ENCODE measurements at regions not wholly inside any gene's neighbourhood (a gene's known extent, or its start where the extent isn't known, plus 50 kb on each side); places are given as distances from the start of the nearest gene placed in this dataset.

DNA sequence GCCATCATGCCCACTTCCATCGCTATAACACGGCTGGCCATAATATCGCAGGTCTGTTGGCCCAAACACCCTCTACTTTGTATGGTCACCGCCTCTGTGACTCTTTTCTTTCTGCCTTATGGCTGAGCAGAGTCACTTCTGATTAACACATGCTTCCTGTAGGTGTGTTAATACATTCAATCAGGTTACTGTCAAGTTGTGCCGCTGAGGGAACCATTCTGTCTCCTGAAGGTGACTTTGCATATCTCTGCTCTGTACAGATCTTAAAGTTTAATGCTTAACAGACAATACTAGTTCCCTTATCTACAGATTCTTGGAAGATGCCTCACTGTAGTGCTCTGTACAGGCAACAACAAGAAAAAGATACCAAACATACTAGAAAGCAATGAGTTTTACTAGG lies 393.1 kb downstream of the CADM1 start:
- Histone ChIP-seq H3K9me3 (no peaks in the 10 kb centered on the region), H3K27me3 (no peaks in the 10 kb centered on the region), H3K27ac (no peak overlapping the region), H3K36me3 (no peaks in the 10 kb centered on the region), H3K4me3 (no peak overlapping the region), H3K4me1 (no peaks in the 10 kb centered on the region)
- TF ChIP-seq, protein P1, sequence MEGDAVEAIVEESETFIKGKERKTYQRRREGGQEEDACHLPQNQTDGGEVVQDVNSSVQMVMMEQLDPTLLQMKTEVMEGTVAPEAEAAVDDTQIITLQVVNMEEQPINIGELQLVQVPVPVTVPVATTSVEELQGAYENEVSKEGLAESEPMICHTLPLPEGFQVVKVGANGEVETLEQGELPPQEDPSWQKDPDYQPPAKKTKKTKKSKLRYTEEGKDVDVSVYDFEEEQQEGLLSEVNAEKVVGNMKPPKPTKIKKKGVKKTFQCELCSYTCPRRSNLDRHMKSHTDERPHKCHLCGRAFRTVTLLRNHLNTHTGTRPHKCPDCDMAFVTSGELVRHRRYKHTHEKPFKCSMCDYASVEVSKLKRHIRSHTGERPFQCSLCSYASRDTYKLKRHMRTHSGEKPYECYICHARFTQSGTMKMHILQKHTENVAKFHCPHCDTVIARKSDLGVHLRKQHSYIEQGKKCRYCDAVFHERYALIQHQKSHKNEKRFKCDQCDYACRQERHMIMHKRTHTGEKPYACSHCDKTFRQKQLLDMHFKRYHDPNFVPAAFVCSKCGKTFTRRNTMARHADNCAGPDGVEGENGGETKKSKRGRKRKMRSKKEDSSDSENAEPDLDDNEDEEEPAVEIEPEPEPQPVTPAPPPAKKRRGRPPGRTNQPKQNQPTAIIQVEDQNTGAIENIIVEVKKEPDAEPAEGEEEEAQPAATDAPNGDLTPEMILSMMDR (IDR thresholded peaks at IDR 0.05), result no peak
- no peak for TF ChIP-seq POLR2AphosphoS5 (IDR thresholded peaks at IDR 0.05)
- no peak for TF ChIP-seq EP300 (IDR thresholded peaks at IDR 0.05)
- no peak for TF ChIP-seq POLR2A (IDR thresholded peaks at IDR 0.05)
- no peak for ATAC-seq
- WGBS, 2 donors (ENCODE audit: low coverage in 1 of 2), result 86 to 98% methylated on average over 5 of the region's 5 CpGs

DNA sequence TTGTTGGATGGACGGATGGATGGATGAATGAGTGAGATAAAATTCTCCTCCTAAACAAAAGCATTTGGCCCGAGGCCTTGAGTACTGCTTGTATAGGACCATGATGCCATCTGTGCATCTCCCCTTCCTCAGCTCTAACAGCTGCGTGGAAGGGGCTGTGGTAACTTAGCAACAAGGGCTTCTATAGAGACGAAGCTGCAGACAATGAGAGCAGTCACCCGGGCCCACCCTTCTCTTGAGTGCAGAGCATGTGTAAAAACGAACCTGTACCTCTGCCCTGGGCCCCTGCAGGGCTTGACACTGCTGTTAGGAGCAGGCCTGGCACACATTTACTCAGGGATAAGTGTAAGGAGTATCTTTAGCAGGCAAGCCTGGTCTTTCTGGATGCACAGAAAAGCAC lies 391.5 kb downstream of the CADM1 start:
- Histone ChIP-seq H3K4me3 (no peak overlapping the region), H3K36me3 (no peaks in the 10 kb centered on the region), H3K27ac (no peak overlapping the region), H3K27me3 (no peaks in the 10 kb centered on the region), H3K4me1 (no peaks in the 10 kb centered on the region), H3K9me3 (no peaks in the 10 kb centered on the region)
- TF ChIP-seq POLR2A (IDR thresholded peaks at IDR 0.05) (no peak), EP300 (IDR thresholded peaks at IDR 0.05) (no peak), POLR2AphosphoS5 (IDR thresholded peaks at IDR 0.05) (no peak)
- TF ChIP-seq, protein P1 (IDR thresholded peaks at IDR 0.05), result no peak
- ATAC-seq, result no peak
- 100% methylated on average over 1 of the region's 6 CpGs; no CpG with 5 or more reads in 1 of the 2 donors for WGBS, 2 donors (ENCODE audit: low coverage in 1 of 2)

DNA sequence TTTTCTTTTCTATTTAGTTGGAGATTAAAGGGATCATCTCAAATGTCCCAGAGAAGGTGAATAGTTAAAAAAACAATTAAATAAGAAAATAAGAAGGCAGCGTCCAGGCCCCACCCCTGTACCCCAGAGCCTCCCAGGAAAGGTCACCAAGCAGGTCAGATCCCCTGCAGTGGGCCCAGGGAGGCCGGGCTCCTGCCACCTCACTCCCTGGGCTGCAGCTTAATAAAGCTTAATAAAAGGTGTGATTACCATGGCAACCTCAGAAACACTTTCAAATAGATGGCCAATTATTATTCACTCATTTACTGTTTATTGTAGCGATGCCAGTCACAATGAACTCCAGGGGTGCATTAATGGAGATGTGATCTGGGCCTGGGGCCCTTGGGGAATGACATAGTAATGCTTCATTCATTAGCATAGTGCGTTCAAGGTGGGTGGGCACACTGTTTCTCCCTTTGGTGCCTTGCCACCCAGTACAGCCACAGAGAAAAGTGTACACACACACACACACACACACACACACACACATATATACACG lies 386.2 kb downstream of the CADM1 start:
- Histone ChIP-seq H3K4me3 (no peak overlapping the region), H3K36me3 (no peaks in the 10 kb centered on the region), H3K4me1 (no peaks in the 10 kb centered on the region), H3K27ac (no peak overlapping the region), H3K27me3 (no peaks in the 10 kb centered on the region), H3K9me3 (no peaks in the 10 kb centered on the region)
- ATAC-seq, result no peak
- TF ChIP-seq, protein P1 (IDR thresholded peaks at IDR 0.05), result no peak
- TF ChIP-seq POLR2AphosphoS5 (IDR thresholded peaks at IDR 0.05) (no peak), POLR2A (IDR thresholded peaks at IDR 0.05) (no peak), EP300 (IDR thresholded peaks at IDR 0.05) (no peak)
- 61 to 67% methylated on average over 2 to 3 of the region's 5 CpGs for WGBS, 2 donors (ENCODE audit: low coverage in 1 of 2)

DNA sequence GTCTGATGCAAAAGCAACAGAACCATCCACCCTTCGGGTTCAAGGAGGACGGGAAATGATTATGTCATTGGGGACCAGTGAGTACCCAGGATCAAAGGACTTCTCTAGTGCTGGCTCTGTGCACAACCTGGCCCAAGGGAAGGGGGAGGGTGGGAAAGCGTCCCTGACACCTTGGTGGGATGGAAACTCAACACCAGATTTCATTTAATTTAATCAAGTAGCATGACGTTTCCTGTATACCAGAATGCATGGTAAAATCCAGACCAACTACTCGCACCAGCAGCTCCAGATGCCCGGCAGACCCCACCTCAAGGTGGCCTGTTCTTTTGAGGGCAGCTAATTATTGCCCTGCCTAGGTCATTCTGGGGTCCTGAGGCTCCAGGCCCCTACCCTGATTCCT lies 385.1 kb downstream of the CADM1 start:
- WGBS, 2 donors (ENCODE audit: low coverage in 1 of 2), result 74% methylated on average over 6 of the region's 6 CpGs; no CpG with 5 or more reads in 1 of the 2 donors
- ATAC-seq, result no peak
- no peaks in the 10 kb centered on the region for H3K4me1 ChIP-seq
- H3K36me3 ChIP-seq, result no peaks in the 10 kb centered on the region
- no peak overlapping the region for H3K27ac ChIP-seq
- no peaks in the 10 kb centered on the region for H3K27me3 ChIP-seq
- H3K4me3 ChIP-seq, result no peak overlapping the region
- no peaks in the 10 kb centered on the region for H3K9me3 ChIP-seq
- TF ChIP-seq EP300 (IDR thresholded peaks at IDR 0.05) (no peak), POLR2AphosphoS5 (IDR thresholded peaks at IDR 0.05) (no peak), POLR2A (IDR thresholded peaks at IDR 0.05) (no peak)
- TF ChIP-seq, protein P1 (IDR thresholded peaks at IDR 0.05), result no peak
